ENCODE measurements at regions not wholly inside any gene's neighbourhood (a gene's known extent, or its start where the extent isn't known, plus 50 kb on each side); places are given as distances from the start of the nearest gene placed in this dataset.

DNA sequence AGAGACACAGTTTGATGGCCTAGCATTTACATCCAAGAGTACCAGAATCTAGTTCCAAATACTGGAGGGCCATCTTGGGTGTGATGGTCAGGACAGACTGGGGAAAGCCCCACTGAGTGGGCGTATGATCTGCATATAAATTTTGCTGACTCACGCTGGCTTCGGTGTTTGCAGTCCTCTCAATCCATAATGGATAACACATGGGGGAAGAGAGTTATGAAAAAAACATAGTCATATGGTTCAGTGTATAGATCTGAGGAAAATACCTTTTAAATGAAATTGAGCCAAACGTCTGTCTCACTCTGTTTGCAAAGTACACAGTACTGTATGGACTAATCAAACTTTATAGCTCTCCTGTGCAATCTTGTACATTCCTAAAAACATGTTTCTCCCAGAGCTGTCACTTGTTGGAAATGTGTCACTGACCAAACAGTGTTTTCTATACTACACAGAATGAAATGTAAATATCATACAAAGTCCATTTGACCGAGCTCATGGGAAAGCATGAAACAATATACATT is 125.3 kb upstream of the THBS1 start:
- POLR2A ChIA-PET = no interaction called here
- no TSS peak for BruUV-seq (replicated peaks)
- FAIRE-seq = peak; percentile 35
- no peak overlapping the region for H3K27ac ChIP-seq (ENCODE audit: insufficient read depth, low read depth, low read length)
- no peaks in the 10 kb centered on the region for H4K20me1 ChIP-seq (replicated peaks; ENCODE audit: control insufficient read depth, extremely low read depth, insufficient read depth, low read length)
- intact Hi-C loops (cut with micrococcal nuclease) (no loop called here), dilution Hi-C loops (cut with MboI; ENCODE audit: extremely low pct_ligation_motif_present, low sequenced_read_pairs) (no loop called here)
- DNase-seq (ENCODE audit: low read depth, low spot score) = no peak
- H3K36me3 ChIP-seq (ENCODE audit: control insufficient read depth in 2 of 2, extremely low read depth in 1 of 2, insufficient read depth in 2 of 2, low read length in 2 of 2) = no peaks in the 10 kb centered on the region
- H3K4me2 ChIP-seq (ENCODE audit: insufficient read depth, low read length) = no peak overlapping the region
- H3K9me3 ChIP-seq (replicated peaks; ENCODE audit: control insufficient read depth, insufficient read depth, low read length) = no peaks in the 10 kb centered on the region
- H3K4me1 ChIP-seq (ENCODE audit: control insufficient read depth, extremely low read depth, insufficient read depth, low read length) = peaks cover 2% of the 10 kb centered on the region
- no peak for TF ChIP-seq FOS (IDR thresholded peaks at IDR 0.05; ENCODE audit: borderline replicate concordance, insufficient read depth, low read length)
- TF ChIP-seq MYC (IDR thresholded peaks at IDR 0.05; ENCODE audit: low read depth, low read length) = no peak
- H3K9ac ChIP-seq (replicated peaks; ENCODE audit: extremely low read depth, insufficient read depth, low read length) = no peak overlapping the region
- H2AFZ ChIP-seq (ENCODE audit: low read depth, low read length) = no peak overlapping the region
- CTCF ChIA-PET = no interaction called here
- H3K27me3 ChIP-seq (ENCODE audit: control insufficient read depth in 2 of 2, insufficient read depth in 2 of 2, low read length in 2 of 2) = no peaks in the 10 kb centered on the region
- no peak overlapping the region for H3K4me3 ChIP-seq (replicated peaks in 1 of 3; ENCODE audit: insufficient read depth in 1 of 3, low read depth in 1 of 3, low read length in 3 of 3)
- no peaks in the 10 kb centered on the region for H3K9me1 ChIP-seq (replicated peaks; ENCODE audit: control insufficient read depth, extremely low read depth, insufficient read depth, low read length)
- no peaks in the 10 kb centered on the region for H3K79me2 ChIP-seq (ENCODE audit: control insufficient read depth, insufficient read depth, low read length)

DNA sequence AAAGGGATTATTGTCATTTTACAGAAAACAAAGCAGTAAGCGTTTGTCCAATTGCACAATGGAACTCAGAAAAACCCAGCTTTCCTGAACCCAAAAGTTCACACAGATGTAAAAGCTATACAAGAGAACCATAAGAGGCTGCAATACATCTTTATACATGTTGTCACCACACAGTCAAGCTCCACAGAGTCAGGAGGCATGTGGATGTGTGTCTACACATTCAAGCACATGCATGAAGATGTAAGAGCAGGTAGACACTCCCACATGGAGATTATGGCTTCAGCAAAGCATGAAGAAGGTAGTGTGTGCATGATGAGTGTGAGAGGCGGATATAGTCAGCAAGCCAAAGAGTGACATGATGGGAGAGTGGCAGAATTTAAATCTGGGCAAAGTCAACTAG is 124.7 kb upstream of the THBS1 start:
- no peaks in the 10 kb centered on the region for H3K9me1 ChIP-seq (replicated peaks; ENCODE audit: control insufficient read depth, extremely low read depth, insufficient read depth, low read length)
- no peaks in the 10 kb centered on the region for H3K9me3 ChIP-seq (replicated peaks; ENCODE audit: control insufficient read depth, insufficient read depth, low read length)
- no peak for DNase-seq (ENCODE audit: low read depth, low spot score)
- no peaks in the 10 kb centered on the region for H4K20me1 ChIP-seq (replicated peaks; ENCODE audit: control insufficient read depth, extremely low read depth, insufficient read depth, low read length)
- intact Hi-C loops (cut with micrococcal nuclease) = no loop called here
- H3K4me1 ChIP-seq (ENCODE audit: control insufficient read depth, extremely low read depth, insufficient read depth, low read length) = peaks cover 4% of the 10 kb centered on the region
- TF ChIP-seq POLR2A (IDR thresholded peaks at IDR 0.05; ENCODE audit: low read depth, low read length) (no peak), EZH2 (IDR thresholded peaks at IDR 0.05; ENCODE audit: borderline replicate concordance, low read depth, low read length, severe bottlenecking) (no peak), POLR2AphosphoS5 (IDR thresholded peaks at IDR 0.05; ENCODE audit: insufficient read depth, low read depth, low read length) (no peak), GATA2 (IDR thresholded peaks at IDR 0.05; ENCODE audit: insufficient read depth, insufficient read length, low read depth, low read length) (no peak), JUN (IDR thresholded peaks at IDR 0.05; ENCODE audit: borderline replicate concordance, insufficient read depth, insufficient read length, low read depth) (no peak), FOS (IDR thresholded peaks at IDR 0.05; ENCODE audit: borderline replicate concordance, insufficient read depth, low read length) (no peak), MYC (IDR thresholded peaks at IDR 0.05; ENCODE audit: low read depth, low read length) (no peak)
- TF ChIP-seq, protein P1, sequence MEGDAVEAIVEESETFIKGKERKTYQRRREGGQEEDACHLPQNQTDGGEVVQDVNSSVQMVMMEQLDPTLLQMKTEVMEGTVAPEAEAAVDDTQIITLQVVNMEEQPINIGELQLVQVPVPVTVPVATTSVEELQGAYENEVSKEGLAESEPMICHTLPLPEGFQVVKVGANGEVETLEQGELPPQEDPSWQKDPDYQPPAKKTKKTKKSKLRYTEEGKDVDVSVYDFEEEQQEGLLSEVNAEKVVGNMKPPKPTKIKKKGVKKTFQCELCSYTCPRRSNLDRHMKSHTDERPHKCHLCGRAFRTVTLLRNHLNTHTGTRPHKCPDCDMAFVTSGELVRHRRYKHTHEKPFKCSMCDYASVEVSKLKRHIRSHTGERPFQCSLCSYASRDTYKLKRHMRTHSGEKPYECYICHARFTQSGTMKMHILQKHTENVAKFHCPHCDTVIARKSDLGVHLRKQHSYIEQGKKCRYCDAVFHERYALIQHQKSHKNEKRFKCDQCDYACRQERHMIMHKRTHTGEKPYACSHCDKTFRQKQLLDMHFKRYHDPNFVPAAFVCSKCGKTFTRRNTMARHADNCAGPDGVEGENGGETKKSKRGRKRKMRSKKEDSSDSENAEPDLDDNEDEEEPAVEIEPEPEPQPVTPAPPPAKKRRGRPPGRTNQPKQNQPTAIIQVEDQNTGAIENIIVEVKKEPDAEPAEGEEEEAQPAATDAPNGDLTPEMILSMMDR (IDR thresholded peaks at IDR 0.05; ENCODE audit: extremely low read depth in 1 of 2, insufficient read depth in 1 of 2, low read depth in 1 of 2, low read length in 2 of 2) = no peak
- TF ChIP-seq, protein P2, sequence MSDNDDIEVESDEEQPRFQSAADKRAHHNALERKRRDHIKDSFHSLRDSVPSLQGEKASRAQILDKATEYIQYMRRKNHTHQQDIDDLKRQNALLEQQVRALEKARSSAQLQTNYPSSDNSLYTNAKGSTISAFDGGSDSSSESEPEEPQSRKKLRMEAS (IDR thresholded peaks at IDR 0.05; ENCODE audit: insufficient read depth, insufficient read length) = no peak
- POLR2A ChIA-PET = no interaction called here
- no peak overlapping the region for H3K9ac ChIP-seq (replicated peaks; ENCODE audit: extremely low read depth, insufficient read depth, low read length)
- H3K4me3 ChIP-seq (replicated peaks in 1 of 3; ENCODE audit: insufficient read depth in 1 of 3, low read depth in 1 of 3, low read length in 3 of 3) = no peak overlapping the region
- H2AFZ ChIP-seq (ENCODE audit: low read depth, low read length) = no peak overlapping the region
- no peaks in the 10 kb centered on the region for H3K79me2 ChIP-seq (ENCODE audit: control insufficient read depth, insufficient read depth, low read length)
- H3K4me2 ChIP-seq (ENCODE audit: insufficient read depth, low read length) = no peak overlapping the region
- dilution Hi-C loops (cut with MboI; ENCODE audit: extremely low pct_ligation_motif_present, low sequenced_read_pairs) = no loop called here
- no TSS peak for BruUV-seq (replicated peaks)
- no peaks in the 10 kb centered on the region for H3K36me3 ChIP-seq (ENCODE audit: control insufficient read depth in 2 of 2, extremely low read depth in 1 of 2, insufficient read depth in 2 of 2, low read length in 2 of 2)
- no peaks in the 10 kb centered on the region for H3K27me3 ChIP-seq (ENCODE audit: control insufficient read depth in 2 of 2, insufficient read depth in 2 of 2, low read length in 2 of 2)
- CTCF ChIA-PET = no interaction called here
- H3K27ac ChIP-seq (ENCODE audit: insufficient read depth, low read depth, low read length) = no peak overlapping the region
- FAIRE-seq = no peak

Measured in endothelial cell of umbilical vein (primary cell).